ENCODE measurements at regions not wholly inside any gene's neighbourhood (a gene's known extent, or its start where the extent isn't known, plus 50 kb on each side); places are given as distances from the start of the nearest gene placed in this dataset.

DNA sequence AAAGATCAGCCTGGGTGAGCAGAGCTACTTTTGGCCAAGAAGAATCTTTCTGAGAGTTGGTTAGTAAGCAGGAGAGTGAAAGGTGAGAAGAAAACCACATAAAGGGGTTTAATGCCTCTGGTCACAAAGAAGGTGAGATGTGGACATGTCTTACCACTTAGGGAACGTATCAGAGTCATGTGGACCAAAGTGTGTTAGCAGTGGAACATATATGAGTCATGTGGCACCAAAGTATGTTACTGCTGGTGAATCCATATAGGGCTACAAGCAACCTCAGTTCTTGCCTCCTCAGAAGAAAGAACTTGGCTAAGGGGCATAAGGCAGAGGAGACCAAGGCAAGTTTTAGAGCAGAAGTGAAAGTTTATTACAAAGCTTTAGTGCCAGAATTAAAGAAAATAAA lies 411.6 kb upstream of the NEGR1 start:
- no peak for ATAC-seq (replicated peaks in 6 of 8)
- Histone ChIP-seq H3K27ac (no peak overlapping the region), H3K4me1 (replicated peaks in 1 of 2) (peaks cover 0 to 2% of the 10 kb centered on the region in 2 donors), H3K4me3 (no peak overlapping the region)
- 0 to 88% (median 82%) methylated on average over 1 of the region's 1 CpG; no CpG with 5 or more reads in 6 of the 10 experiments for WGBS, 10 experiments
- in situ Hi-C loops (cut with MboI; ENCODE audit: low pct_unique_long_range_greater_than_20kb in 2 of 9, low sequenced_read_pairs in 9 of 9, unreplicated experiment in 9 of 9): no loop called here

- Histone ChIP-seq H3K27ac (no peak overlapping the region), H3K4me3 (no peak overlapping the region), H3K4me1 (replicated peaks in 1 of 2) (no peaks in the 10 kb centered on the region)
- in situ Hi-C loops (cut with MboI; ENCODE audit: low pct_unique_long_range_greater_than_20kb in 2 of 9, low sequenced_read_pairs in 9 of 9, unreplicated experiment in 9 of 9): no loop called here
- 14 to 100% (median 81%) methylated on average over 1 to 2 of the region's 2 CpGs; no CpG with 5 or more reads in 1 of the 10 experiments for WGBS, 10 experiments
- ATAC-seq (replicated peaks in 6 of 8): no peak
Observed at GRCh38 chr1:72693376-72693775, 411.0 kb upstream of the NEGR1 start.

- Histone ChIP-seq H3K4me1 (replicated peaks in 1 of 2) (no peaks in the 10 kb centered on the region), H3K4me3 (no peak overlapping the region), H3K27ac (no peak overlapping the region)
- no peak for ATAC-seq (replicated peaks in 6 of 8)
- in situ Hi-C loops (cut with MboI; ENCODE audit: low pct_unique_long_range_greater_than_20kb in 2 of 9, low sequenced_read_pairs in 9 of 9, unreplicated experiment in 9 of 9): no loop called here
Observed at GRCh38 chr1:72690871-72691270, 408.5 kb upstream of the NEGR1 start.

DNA sequence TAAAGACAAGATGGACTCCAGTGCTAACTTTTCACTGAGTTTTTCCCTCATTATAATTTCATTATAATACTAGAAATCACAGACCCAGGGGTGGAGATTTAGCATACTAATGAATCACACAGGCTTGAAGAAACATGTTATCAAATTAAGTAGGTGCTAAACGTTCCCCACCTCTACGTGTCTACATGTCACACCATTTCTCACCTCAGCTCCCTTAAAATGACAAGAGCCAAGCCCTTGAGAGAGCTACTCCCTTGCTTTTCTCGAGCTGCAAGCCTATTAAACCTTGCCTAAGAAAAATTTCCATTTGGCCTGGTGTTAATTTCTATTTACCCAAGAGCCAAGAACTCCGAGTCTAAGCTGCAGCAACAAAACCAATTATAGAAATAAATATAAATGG lies 396.3 kb upstream of the NEGR1 start:
- in situ Hi-C loops (cut with MboI; ENCODE audit: low pct_unique_long_range_greater_than_20kb in 2 of 9, low sequenced_read_pairs in 9 of 9, unreplicated experiment in 9 of 9): no loop called here
- 0 to 88% (median 80%) methylated on average over 1 to 4 of the region's 4 CpGs; no CpG with 5 or more reads in 1 of the 10 experiments for WGBS, 10 experiments
- ATAC-seq (replicated peaks in 6 of 8): no peak
- Histone ChIP-seq H3K27ac (no peak overlapping the region), H3K4me1 (replicated peaks in 1 of 2) (peaks cover 0 to 2% of the 10 kb centered on the region in 2 donors), H3K4me3 (no peak overlapping the region)

DNA sequence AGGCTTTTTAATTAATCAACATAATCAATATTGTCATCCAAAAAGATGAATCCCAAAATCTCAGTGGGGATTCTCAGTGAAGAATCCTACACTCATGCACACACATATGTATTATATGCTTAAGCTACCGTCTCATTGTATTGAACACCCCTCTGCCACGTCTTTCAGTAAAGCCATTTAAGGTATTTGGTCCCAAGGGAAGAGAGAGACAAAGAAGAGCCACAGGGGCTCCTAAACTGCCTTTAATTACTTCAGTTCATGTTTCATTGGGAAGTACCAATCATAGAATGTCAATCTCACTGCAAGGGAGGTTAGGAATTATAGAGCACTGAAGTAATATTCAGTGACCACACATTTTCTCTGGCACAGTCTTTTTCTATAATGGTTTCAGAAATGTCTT lies 388.6 kb upstream of the NEGR1 start:
- no peak for ATAC-seq (replicated peaks in 6 of 8)
- in situ Hi-C loops (cut with MboI; ENCODE audit: low pct_unique_long_range_greater_than_20kb in 2 of 9, low sequenced_read_pairs in 9 of 9, unreplicated experiment in 9 of 9): no loop called here
- Histone ChIP-seq H3K4me1 (replicated peaks in 1 of 2) (peaks cover 0 to 6% of the 10 kb centered on the region in 2 donors), H3K27ac (no peak overlapping the region), H3K4me3 (no peak overlapping the region)
- WGBS, 10 experiments: 30 to 100% (median 64%) methylated on average over 1 to 2 of the region's 2 CpGs; no CpG with 5 or more reads in 5 of the 10 experiments

GRCh38 chr1:72662918-72663317 lies 380.6 kb upstream of the NEGR1 start:
- Histone ChIP-seq H3K4me1 (replicated peaks in 1 of 2) (no peaks in the 10 kb centered on the region), H3K27ac (no peak overlapping the region), H3K4me3 (no peak overlapping the region)
- no peak for ATAC-seq (replicated peaks in 6 of 8)
- in situ Hi-C loops (cut with MboI; ENCODE audit: low pct_unique_long_range_greater_than_20kb in 2 of 9, low sequenced_read_pairs in 9 of 9, unreplicated experiment in 9 of 9): no loop called here

GRCh38 chr1:72650843-72651435 lies 368.6 kb upstream of the NEGR1 start:
- 0 to 42% (median 29%) methylated on average over 3 to 5 of the region's 5 CpGs; no CpG with 5 or more reads in 2 of the 10 experiments for WGBS, 10 experiments
- in situ Hi-C loops (cut with MboI; ENCODE audit: low pct_unique_long_range_greater_than_20kb in 2 of 9, low sequenced_read_pairs in 9 of 9, unreplicated experiment in 9 of 9): no loop called here
- no peak overlapping the region for H3K27ac ChIP-seq
- peak in 7 of 8 experiments; percentile 35 to 96 (median 92) for ATAC-seq (replicated peaks in 6 of 8)
- H3K4me1 ChIP-seq (replicated peaks in 1 of 2): peaks cover 14 to 18% of the 10 kb centered on the region in 2 donors
- H3K4me3 ChIP-seq: no peak overlapping the region

DNA sequence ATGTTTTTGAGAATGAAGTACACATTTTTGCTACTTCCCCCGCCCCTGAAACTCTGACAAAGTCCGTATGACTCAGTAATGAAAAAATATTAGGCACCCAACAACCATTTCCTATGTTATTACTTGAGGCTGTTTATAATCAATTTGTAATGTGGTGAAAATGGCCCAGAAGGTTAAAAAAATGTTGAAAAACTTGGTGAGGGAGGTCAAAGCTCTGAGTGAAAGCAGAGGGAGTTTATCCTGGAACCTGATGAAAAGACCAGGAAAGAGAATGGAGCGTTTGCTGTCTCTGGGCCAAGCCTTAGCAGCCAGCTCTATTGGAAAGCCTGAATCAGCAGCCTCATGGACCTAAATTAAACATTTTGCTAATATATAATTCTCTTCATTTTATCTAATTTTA lies 367.7 kb upstream of the NEGR1 start:
- H3K27ac ChIP-seq: no peak overlapping the region
- H3K4me3 ChIP-seq: no peak overlapping the region
- WGBS, 10 experiments: 8 to 90% (median 66%) methylated on average over 1 to 3 of the region's 3 CpGs; no CpG with 5 or more reads in 2 of the 10 experiments
- ATAC-seq (replicated peaks in 6 of 8): peak in 1 of 8 experiments; percentile 34
- in situ Hi-C loops (cut with MboI; ENCODE audit: low pct_unique_long_range_greater_than_20kb in 2 of 9, low sequenced_read_pairs in 9 of 9, unreplicated experiment in 9 of 9): no loop called here
- H3K4me1 ChIP-seq (replicated peaks in 1 of 2): peaks cover 14 to 18% of the 10 kb centered on the region in 2 donors

GRCh38 chr1:72649211-72649888 lies 367.0 kb upstream of the NEGR1 start:
- 38 to 100% (median 88%) methylated on average over 1 to 12 of the region's 24 CpGs; no CpG with 5 or more reads in 4 of the 10 experiments for WGBS, 10 experiments
- no peak for ATAC-seq (replicated peaks in 6 of 8)
- Histone ChIP-seq H3K4me1 (replicated peaks in 1 of 2) (peaks cover 14 to 18% of the 10 kb centered on the region in 2 donors), H3K4me3 (no peak overlapping the region), H3K27ac (no peak overlapping the region)
- in situ Hi-C loops (cut with MboI; ENCODE audit: low pct_unique_long_range_greater_than_20kb in 2 of 9, low sequenced_read_pairs in 9 of 9, unreplicated experiment in 9 of 9): no loop called here

- no peak for ATAC-seq (replicated peaks in 6 of 8)
- Histone ChIP-seq H3K4me3 (no peak overlapping the region), H3K27ac (no peak overlapping the region), H3K4me1 (replicated peaks in 1 of 2) (peaks cover 14 to 18% of the 10 kb centered on the region in 2 donors)
- in situ Hi-C loops (cut with MboI; ENCODE audit: low pct_unique_long_range_greater_than_20kb in 2 of 9, low sequenced_read_pairs in 9 of 9, unreplicated experiment in 9 of 9): no loop called here
- WGBS, 10 experiments: 92 to 100% (median 100%) methylated on average over 1 to 2 of the region's 5 CpGs; no CpG with 5 or more reads in 7 of the 10 experiments
Observed at GRCh38 chr1:72648465-72648864, 366.1 kb upstream of the NEGR1 start.

DNA sequence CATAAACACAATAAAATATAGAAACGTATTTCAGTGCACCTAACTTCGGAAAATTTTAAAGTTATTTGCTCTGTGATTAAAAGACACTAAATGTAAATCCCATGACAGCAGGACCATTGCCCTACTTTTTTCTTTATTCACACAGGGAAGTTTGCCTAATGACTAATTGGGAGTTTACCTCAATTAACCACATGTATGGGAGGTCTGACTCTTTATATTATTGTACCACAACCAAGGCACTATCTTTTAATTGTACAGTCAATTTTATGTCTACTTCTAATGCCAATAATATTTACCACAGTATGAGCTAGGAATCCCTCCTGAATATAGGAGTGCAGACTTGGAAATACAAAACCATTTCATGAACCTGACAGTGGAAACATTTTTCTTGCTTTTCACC lies 360.8 kb upstream of the NEGR1 start:
- H3K4me1 ChIP-seq (replicated peaks in 1 of 2): peaks cover 1% of the 10 kb centered on the region in 2 donors
- 51 to 100% (median 65%) methylated on average over 2 of the region's 2 CpGs; no CpG with 5 or more reads in 1 of the 10 experiments for WGBS, 10 experiments
- H3K27ac ChIP-seq: no peak overlapping the region
- in situ Hi-C loops (cut with MboI; ENCODE audit: low pct_unique_long_range_greater_than_20kb in 2 of 9, low sequenced_read_pairs in 9 of 9, unreplicated experiment in 9 of 9): no loop called here
- H3K4me3 ChIP-seq: no peak overlapping the region
- no peak for ATAC-seq (replicated peaks in 6 of 8)

GRCh38 chr1:72637593-72637992 lies 355.3 kb upstream of the NEGR1 start:
- 43 to 62% (median 54%) methylated on average over 1 of the region's 1 CpG; no CpG with 5 or more reads in 5 of the 10 experiments for WGBS, 10 experiments
- ATAC-seq (replicated peaks in 6 of 8): peak in 5 of 8 experiments; percentile 83 to 95 (median 92)
- H3K4me3 ChIP-seq: no peak overlapping the region
- H3K4me1 ChIP-seq (replicated peaks in 1 of 2): peaks cover 15 to 17% of the 10 kb centered on the region in 2 donors
- H3K27ac ChIP-seq: peak overlapping the region in 1 of 2 donors; percentile 62
- in situ Hi-C loops (cut with MboI; ENCODE audit: low pct_unique_long_range_greater_than_20kb in 2 of 9, low sequenced_read_pairs in 9 of 9, unreplicated experiment in 9 of 9): no loop called here

DNA sequence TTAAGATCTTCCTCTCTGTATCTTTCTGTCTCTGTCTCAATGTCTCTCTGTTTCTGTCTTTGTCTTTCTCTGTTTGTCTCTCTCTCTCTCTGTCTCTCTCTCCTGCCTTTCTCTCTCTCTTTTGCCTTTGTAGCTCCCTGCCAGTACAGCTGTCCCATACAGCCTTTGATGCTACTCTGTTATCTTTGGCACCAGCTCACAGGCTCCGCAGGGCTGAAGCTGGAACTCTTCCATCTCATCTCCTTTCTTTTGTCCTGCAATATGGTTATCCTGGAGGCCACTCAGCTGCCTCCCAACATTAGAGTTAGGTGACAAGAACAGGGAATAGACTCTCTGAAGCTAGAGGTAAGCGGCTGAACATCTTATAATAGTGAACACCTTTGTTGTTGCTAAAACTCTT lies 354.3 kb upstream of the NEGR1 start:
- Histone ChIP-seq H3K4me1 (replicated peaks in 1 of 2) (peaks cover 15 to 17% of the 10 kb centered on the region in 2 donors), H3K27ac (no peak overlapping the region), H3K4me3 (no peak overlapping the region)
- WGBS, 10 experiments: 13 to 100% (median 72%) methylated on average over 1 to 2 of the region's 2 CpGs; no CpG with 5 or more reads in 2 of the 10 experiments
- peak in 3 of 8 experiments; percentile 50 to 70 (median 52) for ATAC-seq (replicated peaks in 6 of 8)
- in situ Hi-C loops (cut with MboI; ENCODE audit: low pct_unique_long_range_greater_than_20kb in 2 of 9, low sequenced_read_pairs in 9 of 9, unreplicated experiment in 9 of 9): no loop called here
